ENCODE measurements at regions not wholly inside any gene's neighbourhood (a gene's known extent, or its start where the extent isn't known, plus 50 kb on each side); places are given as distances from the start of the nearest gene placed in this dataset.

GRCh38 chr11:110362971-110363509 lies 66.6 kb upstream of the RDX start:
- no peak for TF ChIP-seq CTCF (IDR thresholded peaks at IDR 0.05; ENCODE audit: low read depth, low read length)
- DNase-seq (ENCODE audit: extremely low read depth, low read depth): no peak

DNA sequence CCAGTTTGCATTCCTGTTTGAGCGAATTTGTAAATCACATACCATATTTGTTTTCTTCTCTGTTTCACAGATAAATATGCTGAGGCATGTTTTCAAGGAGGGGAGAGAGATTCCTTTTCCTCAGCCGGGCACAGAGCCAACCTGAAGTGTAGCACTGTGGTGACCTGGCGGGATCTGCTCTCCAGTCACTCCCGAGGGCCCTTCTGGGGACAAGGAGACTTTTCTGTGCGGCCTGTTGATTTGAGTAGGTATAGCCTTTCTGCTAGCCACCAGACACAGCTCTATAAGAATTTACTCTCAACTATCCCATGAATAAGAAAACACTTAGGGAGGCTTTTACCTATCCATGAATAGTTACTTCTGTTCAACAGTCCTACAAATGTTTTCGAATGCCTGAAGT lies 63.5 kb upstream of the FDX1 start:
- DNase-seq (ENCODE audit: extremely low read depth, low read depth): no peak
- no peak for TF ChIP-seq CTCF (IDR thresholded peaks at IDR 0.05; ENCODE audit: low read depth, low read length)

DNA sequence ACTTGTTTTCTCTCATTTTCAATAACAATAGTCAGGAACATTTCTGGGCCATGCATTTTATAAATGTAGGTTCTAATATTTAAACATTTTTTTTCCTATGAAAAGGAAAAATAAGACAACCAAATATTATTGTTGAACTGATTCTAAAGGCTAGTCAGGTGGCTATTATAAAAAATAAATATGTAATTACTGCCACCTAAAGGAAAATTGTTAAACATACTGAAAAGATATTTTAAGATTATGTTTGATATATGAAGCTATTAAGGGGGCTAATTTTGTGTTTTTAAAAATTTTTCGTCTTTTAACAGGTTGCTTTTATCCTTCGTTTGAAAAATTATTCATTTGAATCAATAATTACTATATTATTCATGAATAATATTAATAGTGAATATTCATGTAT lies 62.2 kb upstream of the FDX1 start:
- no peak; the same call in 1 of the 2 replicates for TF ChIP-seq CTCF (IDR thresholded peaks at IDR 0.05; ENCODE audit: low read depth, low read length)
- no peak for DNase-seq (ENCODE audit: extremely low read depth, low read depth)

- TF ChIP-seq CTCF (IDR thresholded peaks at IDR 0.05; ENCODE audit: low read depth, low read length): no peak
- DNase-seq (ENCODE audit: extremely low read depth, low read depth): no peak
Measured at GRCh38 chr11:110371084-110371483, 58.7 kb upstream of the FDX1 start.

GRCh38 chr11:110373051-110373702 lies 56.6 kb upstream of the FDX1 start:
- TF ChIP-seq CTCF (IDR thresholded peaks at IDR 0.05; ENCODE audit: low read depth, low read length): no peak
- DNase-seq (ENCODE audit: extremely low read depth, low read depth): no peak

DNA sequence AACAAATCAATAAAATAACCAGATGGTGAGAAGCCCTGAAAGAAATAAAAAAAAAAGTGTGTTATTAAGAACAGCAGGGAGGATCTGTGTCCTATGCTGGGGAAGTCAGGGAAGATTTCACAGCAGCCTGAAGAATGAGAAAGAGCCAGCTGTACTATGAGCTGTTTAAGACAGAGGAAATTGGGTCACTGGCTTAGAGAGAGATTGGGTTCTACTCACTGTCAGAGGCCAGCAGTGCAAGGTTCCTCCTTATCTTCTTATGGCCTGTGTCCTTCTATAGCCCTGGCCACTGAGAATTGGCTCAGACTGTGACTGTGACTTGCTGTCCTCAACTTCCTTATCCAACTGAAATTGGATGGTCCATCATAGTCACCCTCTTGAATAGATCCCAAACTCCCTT lies 54.8 kb upstream of the FDX1 start:
- TF ChIP-seq CTCF (IDR thresholded peaks at IDR 0.05; ENCODE audit: low read depth, low read length): no peak
- no peak for DNase-seq (ENCODE audit: extremely low read depth, low read depth)

DNA sequence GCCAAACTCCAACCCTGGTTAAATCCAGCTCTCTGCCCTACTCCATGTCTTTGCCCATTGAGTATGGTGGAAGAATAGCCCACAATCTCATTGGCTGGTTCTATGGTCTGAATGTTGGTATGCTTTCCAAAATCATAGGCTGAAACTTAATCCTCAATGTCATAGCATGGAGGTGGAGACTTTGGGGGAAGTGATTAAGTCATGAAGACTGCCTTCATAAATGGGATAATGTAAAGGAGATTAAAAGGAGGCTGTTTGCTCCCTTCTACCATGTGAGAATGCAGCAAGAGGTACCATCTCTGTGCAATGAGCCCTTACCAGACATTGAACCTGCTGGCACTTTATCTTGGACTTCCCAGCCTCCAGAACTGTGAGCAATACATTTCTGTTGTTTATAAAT lies 54.4 kb upstream of the FDX1 start:
- no peak for TF ChIP-seq CTCF (IDR thresholded peaks at IDR 0.05; ENCODE audit: low read depth, low read length)
- DNase-seq (ENCODE audit: extremely low read depth, low read depth): no peak
